ENCODE measurements at regions not wholly inside any gene's neighbourhood (a gene's known extent, or its start where the extent isn't known, plus 50 kb on each side); places are given as distances from the start of the nearest gene placed in this dataset.

DNA sequence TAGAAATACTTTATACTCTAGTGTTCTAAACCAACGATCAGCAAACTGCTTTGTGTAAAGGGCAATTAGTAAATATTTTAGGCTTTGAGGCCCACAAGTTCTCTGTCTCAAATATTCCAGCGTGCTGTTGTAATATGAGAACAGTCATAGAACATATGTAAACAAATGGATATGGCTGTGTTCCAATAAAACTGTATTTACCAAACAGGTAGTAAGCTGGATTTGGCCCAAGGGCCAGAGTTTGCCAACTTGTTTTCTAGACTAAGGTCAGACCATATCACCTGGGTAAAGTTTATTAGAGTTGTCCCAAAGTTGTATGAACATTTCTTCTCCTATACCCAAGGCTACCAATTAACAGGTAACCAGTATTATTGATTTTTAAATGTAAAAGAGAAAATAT is 303.2 kb upstream of the MC4R start:
- TF ChIP-seq NR3C1 (IDR thresholded peaks at IDR 0.05): no peak
- TF ChIP-seq, protein P1, sequence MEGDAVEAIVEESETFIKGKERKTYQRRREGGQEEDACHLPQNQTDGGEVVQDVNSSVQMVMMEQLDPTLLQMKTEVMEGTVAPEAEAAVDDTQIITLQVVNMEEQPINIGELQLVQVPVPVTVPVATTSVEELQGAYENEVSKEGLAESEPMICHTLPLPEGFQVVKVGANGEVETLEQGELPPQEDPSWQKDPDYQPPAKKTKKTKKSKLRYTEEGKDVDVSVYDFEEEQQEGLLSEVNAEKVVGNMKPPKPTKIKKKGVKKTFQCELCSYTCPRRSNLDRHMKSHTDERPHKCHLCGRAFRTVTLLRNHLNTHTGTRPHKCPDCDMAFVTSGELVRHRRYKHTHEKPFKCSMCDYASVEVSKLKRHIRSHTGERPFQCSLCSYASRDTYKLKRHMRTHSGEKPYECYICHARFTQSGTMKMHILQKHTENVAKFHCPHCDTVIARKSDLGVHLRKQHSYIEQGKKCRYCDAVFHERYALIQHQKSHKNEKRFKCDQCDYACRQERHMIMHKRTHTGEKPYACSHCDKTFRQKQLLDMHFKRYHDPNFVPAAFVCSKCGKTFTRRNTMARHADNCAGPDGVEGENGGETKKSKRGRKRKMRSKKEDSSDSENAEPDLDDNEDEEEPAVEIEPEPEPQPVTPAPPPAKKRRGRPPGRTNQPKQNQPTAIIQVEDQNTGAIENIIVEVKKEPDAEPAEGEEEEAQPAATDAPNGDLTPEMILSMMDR (IDR thresholded peaks at IDR 0.05): no peak
- TF ChIP-seq CEBPB (IDR thresholded peaks at IDR 0.05): no peak
- TF ChIP-seq, protein P2, sequence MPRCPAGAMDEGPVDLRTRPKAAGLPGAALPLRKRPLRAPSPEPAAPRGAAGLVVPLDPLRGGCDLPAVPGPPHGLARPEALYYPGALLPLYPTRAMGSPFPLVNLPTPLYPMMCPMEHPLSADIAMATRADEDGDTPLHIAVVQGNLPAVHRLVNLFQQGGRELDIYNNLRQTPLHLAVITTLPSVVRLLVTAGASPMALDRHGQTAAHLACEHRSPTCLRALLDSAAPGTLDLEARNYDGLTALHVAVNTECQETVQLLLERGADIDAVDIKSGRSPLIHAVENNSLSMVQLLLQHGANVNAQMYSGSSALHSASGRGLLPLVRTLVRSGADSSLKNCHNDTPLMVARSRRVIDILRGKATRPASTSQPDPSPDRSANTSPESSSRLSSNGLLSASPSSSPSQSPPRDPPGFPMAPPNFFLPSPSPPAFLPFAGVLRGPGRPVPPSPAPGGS (IDR thresholded peaks at IDR 0.05): no peak
- TF ChIP-seq, protein P3, sequence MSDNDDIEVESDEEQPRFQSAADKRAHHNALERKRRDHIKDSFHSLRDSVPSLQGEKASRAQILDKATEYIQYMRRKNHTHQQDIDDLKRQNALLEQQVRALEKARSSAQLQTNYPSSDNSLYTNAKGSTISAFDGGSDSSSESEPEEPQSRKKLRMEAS (IDR thresholded peaks at IDR 0.05): no peak
- TF ChIP-seq, protein P4, sequence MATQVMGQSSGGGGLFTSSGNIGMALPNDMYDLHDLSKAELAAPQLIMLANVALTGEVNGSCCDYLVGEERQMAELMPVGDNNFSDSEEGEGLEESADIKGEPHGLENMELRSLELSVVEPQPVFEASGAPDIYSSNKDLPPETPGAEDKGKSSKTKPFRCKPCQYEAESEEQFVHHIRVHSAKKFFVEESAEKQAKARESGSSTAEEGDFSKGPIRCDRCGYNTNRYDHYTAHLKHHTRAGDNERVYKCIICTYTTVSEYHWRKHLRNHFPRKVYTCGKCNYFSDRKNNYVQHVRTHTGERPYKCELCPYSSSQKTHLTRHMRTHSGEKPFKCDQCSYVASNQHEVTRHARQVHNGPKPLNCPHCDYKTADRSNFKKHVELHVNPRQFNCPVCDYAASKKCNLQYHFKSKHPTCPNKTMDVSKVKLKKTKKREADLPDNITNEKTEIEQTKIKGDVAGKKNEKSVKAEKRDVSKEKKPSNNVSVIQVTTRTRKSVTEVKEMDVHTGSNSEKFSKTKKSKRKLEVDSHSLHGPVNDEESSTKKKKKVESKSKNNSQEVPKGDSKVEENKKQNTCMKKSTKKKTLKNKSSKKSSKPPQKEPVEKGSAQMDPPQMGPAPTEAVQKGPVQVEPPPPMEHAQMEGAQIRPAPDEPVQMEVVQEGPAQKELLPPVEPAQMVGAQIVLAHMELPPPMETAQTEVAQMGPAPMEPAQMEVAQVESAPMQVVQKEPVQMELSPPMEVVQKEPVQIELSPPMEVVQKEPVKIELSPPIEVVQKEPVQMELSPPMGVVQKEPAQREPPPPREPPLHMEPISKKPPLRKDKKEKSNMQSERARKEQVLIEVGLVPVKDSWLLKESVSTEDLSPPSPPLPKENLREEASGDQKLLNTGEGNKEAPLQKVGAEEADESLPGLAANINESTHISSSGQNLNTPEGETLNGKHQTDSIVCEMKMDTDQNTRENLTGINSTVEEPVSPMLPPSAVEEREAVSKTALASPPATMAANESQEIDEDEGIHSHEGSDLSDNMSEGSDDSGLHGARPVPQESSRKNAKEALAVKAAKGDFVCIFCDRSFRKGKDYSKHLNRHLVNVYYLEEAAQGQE (IDR thresholded peaks at IDR 0.05): no peak
- TF ChIP-seq RFX5 (IDR thresholded peaks at IDR 0.05): no peak
- TF ChIP-seq, protein P5, sequence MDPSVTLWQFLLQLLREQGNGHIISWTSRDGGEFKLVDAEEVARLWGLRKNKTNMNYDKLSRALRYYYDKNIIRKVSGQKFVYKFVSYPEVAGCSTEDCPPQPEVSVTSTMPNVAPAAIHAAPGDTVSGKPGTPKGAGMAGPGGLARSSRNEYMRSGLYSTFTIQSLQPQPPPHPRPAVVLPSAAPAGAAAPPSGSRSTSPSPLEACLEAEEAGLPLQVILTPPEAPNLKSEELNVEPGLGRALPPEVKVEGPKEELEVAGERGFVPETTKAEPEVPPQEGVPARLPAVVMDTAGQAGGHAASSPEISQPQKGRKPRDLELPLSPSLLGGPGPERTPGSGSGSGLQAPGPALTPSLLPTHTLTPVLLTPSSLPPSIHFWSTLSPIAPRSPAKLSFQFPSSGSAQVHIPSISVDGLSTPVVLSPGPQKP (IDR thresholded peaks at IDR 0.05; ENCODE audit: low read depth, low read length): no peak
- TF ChIP-seq POLR2A (IDR thresholded peaks at IDR 0.05; ENCODE audit: low read length): no peak
- no peak for TF ChIP-seq JUN (IDR thresholded peaks at IDR 0.05)
